Keratinocyte (primary cell): ENCODE measurements at regions not wholly inside any gene's neighbourhood (a gene's known extent, or its start where the extent isn't known, plus 50 kb on each side); places are given as distances from the start of the nearest gene placed in this dataset.

Source experiments
- DNase-seq: peaks from one replicate; pipeline ENCODE4 v3.0.0-alpha.2; 2011; ENCODE audit warnings: low read depth, missing footprints, low spot score
- FAIRE-seq: peaks from 2 replicates; lab custom pipeline; 2011; peaks lifted over from hg19 to GRCh38; lab: Jason Lieb, UNC
- H2AFZ ChIP-seq: 2 replicates; pipeline ENCODE4 v1.6.0; 2012; ENCODE audit warnings: low read length, control low read depth, inconsistent platforms; ENCODE audit not compliant: control insufficient read depth
- H3K27ac ChIP-seq: 2 replicates; pipeline ENCODE4 v1.5.1; 2011; ENCODE audit warnings: low read length; ENCODE audit not compliant: control insufficient read depth, insufficient read depth
- H3K27me3 ChIP-seq: 3 replicates; pipeline ENCODE4 v1.6.0; 2011; ENCODE audit warnings: low read length; ENCODE audit not compliant: control insufficient read depth, insufficient read depth; ENCODE audit errors: extremely low read depth
- H3K36me3 ChIP-seq, 2 experiments: 2 replicates in 1 of 2; 3 replicates in 1 of 2; pipeline ENCODE4 v1.5.1; 2011; ENCODE audit warnings: low read length in 2 of 2, mild to moderate bottlenecking in 1 of 2; ENCODE audit not compliant: control insufficient read depth in 2 of 2, insufficient read depth in 2 of 2; ENCODE audit errors: extremely low read depth in 1 of 2
- H3K4me1 ChIP-seq: 3 replicates; pipeline ENCODE4 v1.5.1; 2011; ENCODE audit warnings: low read length; ENCODE audit not compliant: control insufficient read depth, insufficient read depth; ENCODE audit errors: extremely low read depth
- H3K4me2 ChIP-seq: 3 replicates; pipeline ENCODE4 v1.6.0; 2011; ENCODE audit warnings: low read depth, low read length; ENCODE audit not compliant: control insufficient read depth, insufficient read depth; ENCODE audit errors: extremely low read depth
- H3K4me3 ChIP-seq, 3 experiments: fragments of 200-600 bp in 1 of 3; sonication (generic) in 1 of 3; 2 replicates in 2 of 3; 3 replicates in 1 of 3; pipeline ENCODE4 v1.5.1; 2011 to 2016; ENCODE audit warnings: low read length in 3 of 3, mild to moderate bottlenecking in 3 of 3, control low read depth in 2 of 3, inconsistent platforms in 1 of 3, low read depth in 1 of 3, mixed read lengths in 1 of 3, mixed run types in 1 of 3, moderate library complexity in 1 of 3; ENCODE audit not compliant: control insufficient read depth in 2 of 3, insufficient read depth in 2 of 3; ENCODE audit errors: extremely low read depth in 1 of 3
- H3K79me2 ChIP-seq: 2 replicates; pipeline ENCODE4 v1.6.0; 2012; ENCODE audit warnings: low read length; ENCODE audit not compliant: control insufficient read depth, insufficient read depth
- H3K9ac ChIP-seq: 3 replicates; pipeline ENCODE4 v1.6.0; 2011; ENCODE audit warnings: low read length; ENCODE audit not compliant: control insufficient read depth, insufficient read depth; ENCODE audit errors: extremely low read depth
- H3K9me1 ChIP-seq: 3 replicates; pipeline ENCODE4 v1.6.0; 2011; ENCODE audit warnings: low read length; ENCODE audit not compliant: control insufficient read depth, insufficient read depth; ENCODE audit errors: extremely low read depth
- H3K9me3 ChIP-seq: 2 replicates; pipeline ENCODE4 v1.5.1; 2012; ENCODE audit warnings: low read depth, low read length; ENCODE audit not compliant: control insufficient read depth
- H4K20me1 ChIP-seq: 3 replicates; pipeline ENCODE4 v1.6.0; 2011; ENCODE audit warnings: low read length; ENCODE audit not compliant: control insufficient read depth, insufficient read depth; ENCODE audit errors: extremely low read depth
- EZH2 ChIP-seq: IDR thresholded peaks from one replicate; pipeline ENCODE4 v1.6.1; 2012; ENCODE audit warnings: inconsistent platforms, mild to moderate bottlenecking, low read length, moderate library complexity
- dilution Hi-C: fragments of 300-500 bp; cut with MboI; formaldehyde crosslinking; loops from one replicate; pipeline ENCODE4 v1.7.0; 2020; ENCODE audit warnings: low sequenced_read_pairs; ENCODE audit not compliant: extremely low pct_ligation_motif_present
- TF ChIP-seq, protein P1 (sequence below), 3 experiments: IDR thresholded peaks in 1 of 3; conservative IDR thresholded peaks in 1 of 3; optimal IDR thresholded peaks in 1 of 3; 2 replicates in 2 of 3; 3 replicates in 1 of 3; pipeline versions ENCODE3 to v1.5.1; 2011; ENCODE audit warnings: low read length in 3 of 3, mild to moderate bottlenecking in 3 of 3, moderate library complexity in 2 of 3, control low read depth in 1 of 3, inconsistent platforms in 1 of 3; ENCODE audit not compliant: insufficient read depth in 2 of 3; ENCODE audit errors: extremely low read depth in 1 of 3

DNA sequence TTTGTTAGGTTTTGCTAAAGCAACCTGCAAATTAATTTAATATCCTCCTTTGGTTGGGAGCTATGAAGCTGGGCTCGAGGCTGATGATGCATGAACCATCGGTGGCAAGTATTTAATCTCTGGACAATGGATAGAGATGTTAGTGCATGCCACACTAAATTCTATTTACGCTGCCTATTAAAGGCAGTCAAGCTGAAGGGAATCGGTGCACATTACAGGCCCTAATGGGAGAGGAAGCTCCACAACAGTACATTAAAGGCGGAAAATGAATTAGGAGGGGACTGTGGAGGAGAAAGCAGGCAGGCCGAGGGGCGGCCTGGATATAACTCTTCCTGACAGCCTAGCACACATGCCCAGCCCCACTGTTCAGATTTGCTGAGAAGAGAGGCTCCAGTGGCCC, 132.4 kb upstream of the MAFB start:
- TF ChIP-seq, protein P1, sequence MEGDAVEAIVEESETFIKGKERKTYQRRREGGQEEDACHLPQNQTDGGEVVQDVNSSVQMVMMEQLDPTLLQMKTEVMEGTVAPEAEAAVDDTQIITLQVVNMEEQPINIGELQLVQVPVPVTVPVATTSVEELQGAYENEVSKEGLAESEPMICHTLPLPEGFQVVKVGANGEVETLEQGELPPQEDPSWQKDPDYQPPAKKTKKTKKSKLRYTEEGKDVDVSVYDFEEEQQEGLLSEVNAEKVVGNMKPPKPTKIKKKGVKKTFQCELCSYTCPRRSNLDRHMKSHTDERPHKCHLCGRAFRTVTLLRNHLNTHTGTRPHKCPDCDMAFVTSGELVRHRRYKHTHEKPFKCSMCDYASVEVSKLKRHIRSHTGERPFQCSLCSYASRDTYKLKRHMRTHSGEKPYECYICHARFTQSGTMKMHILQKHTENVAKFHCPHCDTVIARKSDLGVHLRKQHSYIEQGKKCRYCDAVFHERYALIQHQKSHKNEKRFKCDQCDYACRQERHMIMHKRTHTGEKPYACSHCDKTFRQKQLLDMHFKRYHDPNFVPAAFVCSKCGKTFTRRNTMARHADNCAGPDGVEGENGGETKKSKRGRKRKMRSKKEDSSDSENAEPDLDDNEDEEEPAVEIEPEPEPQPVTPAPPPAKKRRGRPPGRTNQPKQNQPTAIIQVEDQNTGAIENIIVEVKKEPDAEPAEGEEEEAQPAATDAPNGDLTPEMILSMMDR (optimal IDR thresholded peaks at IDR 0.05 in 1 of 3, IDR thresholded peaks at IDR 0.05 in 1 of 3, conservative IDR thresholded peaks at IDR 0.05 in 1 of 3; ENCODE audit: extremely low read depth in 1 of 3, insufficient read depth in 2 of 3, low read length in 3 of 3) = no peak
- no peak for TF ChIP-seq EZH2
- Histone ChIP-seq H2AFZ (no peak overlapping the region), H3K9ac (no peak overlapping the region), H4K20me1 (no peaks in the 10 kb centered on the region), H3K4me3 (no peak overlapping the region), H3K27ac (no peak overlapping the region), H3K27me3 (no peaks in the 10 kb centered on the region), H3K79me2 (no peaks in the 10 kb centered on the region), H3K4me2 (no peak overlapping the region), H3K36me3 (no peaks in the 10 kb centered on the region), H3K9me3 (no peaks in the 10 kb centered on the region), H3K9me1 (no peaks in the 10 kb centered on the region), H3K4me1 (no peaks in the 10 kb centered on the region)
- dilution Hi-C loops = no loop called here
- no peak for DNase-seq
- no peak for FAIRE-seq

DNA sequence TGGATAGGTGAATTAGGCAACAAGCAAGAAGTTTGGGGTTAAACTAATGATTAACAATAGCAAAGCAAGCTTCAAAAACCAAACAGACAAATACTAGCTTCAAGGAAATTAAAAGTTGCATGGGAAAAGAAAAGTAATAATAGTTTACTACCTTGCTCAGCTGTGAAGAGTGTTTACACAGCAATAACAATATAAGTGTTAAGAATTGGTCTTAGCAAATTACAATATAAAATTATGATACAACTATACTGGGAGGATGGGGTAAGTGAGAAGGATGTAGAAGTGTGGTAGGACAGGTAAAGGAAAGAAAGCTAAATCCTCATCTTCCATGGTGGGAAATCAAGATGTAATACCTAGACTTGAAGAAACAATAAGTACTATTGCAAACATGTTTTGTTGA, 137.7 kb upstream of the MAFB start:
- H3K36me3 ChIP-seq = no peaks in the 10 kb centered on the region
- no peak overlapping the region for H2AFZ ChIP-seq
- no peak overlapping the region for H3K27ac ChIP-seq
- H4K20me1 ChIP-seq = no peaks in the 10 kb centered on the region
- no peak for DNase-seq
- H3K9me3 ChIP-seq = no peaks in the 10 kb centered on the region
- H3K4me1 ChIP-seq = no peaks in the 10 kb centered on the region
- no peak for TF ChIP-seq EZH2
- TF ChIP-seq, protein P1 (optimal IDR thresholded peaks at IDR 0.05 in 1 of 3, IDR thresholded peaks at IDR 0.05 in 1 of 3, conservative IDR thresholded peaks at IDR 0.05 in 1 of 3; ENCODE audit: extremely low read depth in 1 of 3, insufficient read depth in 2 of 3, low read length in 3 of 3) = no peak
- no peak overlapping the region for H3K4me3 ChIP-seq
- dilution Hi-C loops = no loop called here
- no peaks in the 10 kb centered on the region for H3K27me3 ChIP-seq
- no peak overlapping the region for H3K9ac ChIP-seq
- no peaks in the 10 kb centered on the region for H3K79me2 ChIP-seq
- H3K9me1 ChIP-seq = no peaks in the 10 kb centered on the region
- FAIRE-seq = no peak
- no peak overlapping the region for H3K4me2 ChIP-seq
